IPS-NIHi7 (cell line): ENCODE measurements at regions not wholly inside any gene's neighbourhood (a gene's known extent, or its start where the extent isn't known, plus 50 kb on each side); places are given as distances from the start of the nearest gene placed in this dataset.

Experiments
- DNase-seq: peaks from one replicate; pipeline ENCODE4 v3.0.0; 2012; ENCODE audit warnings: mixed read lengths; ENCODE audit errors: extremely low spot score

DNA sequence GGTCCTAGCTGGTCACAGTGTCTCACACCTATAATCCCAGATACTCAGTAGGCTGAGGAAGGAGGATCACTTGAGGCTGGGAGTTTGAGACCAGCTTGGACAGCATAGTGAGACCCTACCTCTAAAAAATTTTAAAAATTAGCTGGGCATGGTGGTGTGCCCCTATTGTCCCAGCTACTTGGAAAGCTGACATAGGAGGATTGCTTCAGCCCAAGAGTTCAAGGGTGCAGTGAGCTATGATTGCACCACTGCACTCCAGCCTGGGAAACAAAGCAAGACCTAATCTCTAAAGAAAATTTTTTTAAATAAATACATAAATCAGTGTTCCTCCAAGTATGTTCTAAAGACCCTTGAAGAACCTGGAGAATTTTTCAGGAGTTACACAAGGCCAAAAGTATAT is 50.6 kb upstream of the GNAO1 start:
- no peak for DNase-seq

DNA sequence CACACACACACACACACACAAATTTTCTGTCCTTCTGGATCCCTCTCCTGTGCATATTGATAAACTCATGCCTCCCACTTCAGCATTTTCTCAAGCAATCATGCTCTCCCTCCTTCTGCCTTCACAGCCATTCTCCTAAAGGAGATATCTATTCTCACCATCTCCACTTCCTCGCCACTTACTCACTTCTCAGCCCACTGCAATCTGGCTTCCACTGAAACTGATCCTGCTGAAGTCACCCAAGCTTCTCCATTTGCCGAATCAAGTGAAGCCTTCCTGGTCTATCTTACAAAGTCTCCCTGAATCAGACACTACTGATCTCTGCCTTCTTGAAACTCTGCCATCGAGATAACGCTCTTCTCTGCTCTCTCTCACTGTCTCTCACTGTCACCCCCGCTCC is 54.0 kb upstream of the GNAO1 start:
- peak; percentile 15 for DNase-seq

DNA sequence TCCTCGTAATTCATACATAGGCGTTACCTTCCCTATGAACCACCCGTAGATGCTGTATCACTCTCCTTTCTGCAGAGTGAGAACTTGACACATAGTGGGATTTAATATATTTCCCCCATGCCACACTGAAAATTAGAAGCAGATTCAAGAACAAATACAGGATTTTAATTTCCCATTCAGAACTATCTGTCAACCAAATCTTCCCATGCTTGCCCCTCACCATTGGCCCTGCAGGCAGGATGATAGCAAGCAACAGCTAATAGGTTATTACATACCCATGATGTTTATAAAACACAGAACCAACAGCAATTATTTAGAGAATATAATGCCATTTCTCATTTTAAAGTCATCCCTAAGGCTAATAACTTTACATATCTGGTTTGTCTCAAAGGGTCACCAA is 55.0 kb upstream of the GNAO1 start:
- no peak for DNase-seq

DNA sequence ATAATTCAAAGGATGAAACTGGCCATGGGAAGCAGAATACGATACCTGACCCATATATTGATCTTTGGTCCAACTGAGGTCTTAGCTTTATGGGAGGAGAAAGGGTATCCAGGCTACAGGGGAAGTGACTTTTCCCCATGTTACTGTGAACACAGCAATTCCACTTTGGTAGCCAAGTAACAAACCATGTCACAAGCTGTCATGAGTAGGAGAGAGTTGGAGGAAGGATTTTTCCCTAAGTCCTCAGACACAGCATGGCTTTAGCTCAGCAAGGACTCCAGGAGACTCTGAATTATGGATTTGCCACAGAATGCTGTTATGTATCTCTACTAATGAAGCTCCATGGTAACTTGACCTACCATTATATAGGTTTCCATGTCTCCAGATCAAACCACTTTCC is 56.5 kb upstream of the GNAO1 start:
- no peak for DNase-seq

DNA sequence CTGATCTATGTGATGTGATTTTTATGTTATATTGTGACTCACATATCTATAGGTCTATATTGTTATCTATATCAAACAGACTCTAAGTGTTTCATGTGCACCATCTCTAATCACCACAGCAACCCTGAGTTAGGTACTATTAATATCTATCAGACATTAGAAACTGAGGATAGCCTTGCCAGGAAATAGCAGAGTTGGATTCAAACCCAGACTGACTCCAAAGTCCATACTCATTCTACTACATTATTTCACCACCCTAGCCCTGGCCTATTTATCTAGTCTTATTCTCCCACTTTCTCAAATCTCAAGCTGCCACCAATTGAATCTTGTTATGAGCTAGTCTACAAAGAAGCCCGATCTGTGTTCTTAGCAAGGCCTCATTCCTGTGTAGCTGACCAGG is 65.4 kb upstream of the GNAO1 start:
- no peak for DNase-seq

DNA sequence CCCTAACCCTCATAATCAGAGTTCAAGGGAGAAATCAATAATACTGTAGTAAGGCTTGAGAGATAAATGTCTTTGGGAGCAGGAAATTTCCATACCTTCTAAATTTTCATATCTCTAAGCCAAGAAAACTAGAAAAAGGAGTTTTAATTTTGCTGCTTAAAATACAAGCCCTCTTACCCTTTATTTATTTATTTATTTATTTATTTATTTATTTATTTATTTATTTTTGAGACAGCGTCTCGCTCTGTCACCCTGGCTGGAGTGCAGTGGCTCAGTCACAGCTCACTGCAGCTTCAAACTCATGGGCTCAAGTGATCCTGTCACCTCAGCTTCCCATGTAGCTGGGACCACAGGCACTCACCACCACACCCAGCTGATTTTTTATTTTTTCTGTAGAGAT is 69.0 kb upstream of the GNAO1 start:
- no peak for DNase-seq

DNA sequence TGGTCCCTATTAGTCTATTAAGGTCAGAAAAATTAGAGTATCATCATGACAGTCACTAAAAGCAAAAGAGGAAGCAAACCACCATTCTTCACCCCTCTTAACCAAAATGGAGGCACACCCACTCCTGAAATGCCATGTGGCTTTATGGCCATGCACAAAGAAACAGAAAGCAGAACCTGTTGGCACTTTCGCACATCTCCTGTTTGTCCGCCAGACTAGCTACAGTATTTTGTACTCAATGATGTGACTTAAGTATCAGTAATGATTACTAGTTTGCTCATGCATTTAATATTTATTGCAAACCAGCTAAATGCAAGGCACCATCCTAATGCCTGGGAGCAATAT is 70.2 kb upstream of the GNAO1 start:
- no peak for DNase-seq

DNA sequence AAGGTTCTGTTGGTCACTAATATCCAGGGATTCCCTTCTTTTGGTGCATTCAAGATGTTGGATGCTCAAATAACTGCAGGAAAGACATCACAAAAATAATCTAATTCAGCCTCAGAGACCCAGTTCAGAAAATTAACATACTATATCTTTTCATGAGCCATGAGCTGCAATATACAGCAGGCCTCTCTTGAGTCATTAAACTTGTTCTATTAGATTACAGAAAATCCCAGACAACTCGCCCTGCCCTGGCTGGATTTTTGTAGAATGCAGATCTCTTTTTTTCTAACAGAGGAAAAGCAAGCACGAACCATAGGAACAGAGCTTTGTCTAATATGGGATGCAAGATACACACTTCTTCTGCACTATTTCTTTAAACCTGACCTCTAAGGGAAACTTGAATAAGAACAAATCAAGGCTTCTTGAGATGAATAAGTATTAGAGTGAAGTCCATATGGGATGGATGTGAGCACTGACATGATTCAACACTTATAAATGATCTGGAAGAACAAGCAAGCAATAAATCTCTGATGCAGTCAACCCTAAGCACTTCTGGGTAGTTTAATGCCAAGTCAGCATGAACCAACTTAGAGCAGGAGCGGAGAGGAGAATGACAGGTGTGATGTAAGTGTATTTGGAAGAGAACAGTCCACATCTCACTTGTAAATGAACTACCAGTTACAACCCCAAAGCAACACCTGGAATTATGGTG is 70.7 kb upstream of the GNAO1 start:
- DNase-seq, result no peak

DNA sequence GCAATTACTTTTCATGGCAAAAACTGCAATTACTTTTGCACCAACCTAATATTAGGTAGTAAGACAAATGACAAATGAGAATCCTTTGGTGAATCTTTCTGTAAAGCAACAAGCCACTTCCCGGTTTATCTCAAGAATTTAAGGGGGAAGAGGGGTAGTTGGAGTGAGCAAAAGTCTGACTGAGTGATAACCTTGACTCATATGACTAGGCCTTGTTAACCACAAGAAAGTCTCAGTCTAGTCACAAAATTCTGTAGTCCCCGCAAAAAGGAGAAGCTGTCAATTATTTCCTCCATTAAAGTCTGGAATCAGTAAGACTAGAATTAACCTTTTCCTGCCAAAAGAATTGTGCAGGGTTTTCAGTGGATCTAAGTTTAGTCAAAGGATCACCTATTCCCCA is 72.2 kb upstream of the GNAO1 start:
- DNase-seq, result no peak

DNA sequence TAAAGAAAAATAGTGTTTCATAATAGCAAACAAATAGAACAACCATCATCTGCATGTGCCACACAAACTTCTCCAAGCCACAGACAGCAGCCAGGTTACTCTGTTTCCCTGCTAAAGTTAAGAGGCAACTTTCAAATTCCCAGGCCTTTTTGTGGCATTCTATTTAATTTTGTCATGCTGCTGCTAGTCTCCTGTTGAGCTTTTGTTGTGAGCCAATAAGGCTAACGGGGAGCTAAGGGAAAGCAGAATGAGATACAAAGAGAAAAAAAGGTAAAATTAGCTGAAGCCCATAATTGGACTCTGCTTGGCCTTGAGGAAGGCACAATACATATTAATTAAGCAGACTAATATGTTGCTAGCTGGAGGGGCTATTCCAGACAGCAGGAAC is 74.7 kb upstream of the GNAO1 start:
- no peak for DNase-seq

DNA sequence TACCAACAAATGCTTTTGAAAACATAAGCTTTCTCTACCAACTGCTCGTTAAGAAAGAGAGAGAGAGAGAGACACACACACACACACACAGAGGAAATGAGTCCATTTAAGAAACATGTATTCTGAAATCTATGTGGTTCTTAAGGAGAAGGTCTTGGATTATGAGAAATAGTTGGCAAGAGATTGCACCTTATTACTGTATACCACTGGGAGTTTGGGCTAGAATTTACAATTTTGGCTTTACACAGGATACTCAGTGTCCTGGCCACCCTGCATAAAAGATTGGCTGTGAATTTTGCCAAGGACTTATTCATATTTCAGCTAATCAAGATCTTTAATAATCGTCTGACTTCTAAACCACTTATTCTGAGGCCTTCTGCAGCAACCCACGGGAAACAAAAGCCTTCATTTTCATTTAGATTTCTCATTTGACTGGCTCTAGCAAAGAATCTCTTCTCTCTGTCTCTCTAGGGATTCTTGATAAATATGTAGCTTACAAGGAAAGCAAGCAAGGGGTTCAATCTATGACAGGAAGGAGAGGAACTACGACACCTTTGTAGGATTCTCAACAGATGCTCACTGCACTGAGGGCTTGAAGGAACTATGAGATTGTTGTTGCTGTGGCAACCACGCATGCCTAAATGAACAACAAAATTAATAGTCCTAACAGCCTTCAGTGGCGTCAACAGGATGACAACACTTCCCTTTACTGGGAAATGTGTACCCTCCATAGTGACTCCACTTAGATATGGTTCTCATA is 75.3 kb upstream of the GNAO1 start:
- DNase-seq, result no peak

DNA sequence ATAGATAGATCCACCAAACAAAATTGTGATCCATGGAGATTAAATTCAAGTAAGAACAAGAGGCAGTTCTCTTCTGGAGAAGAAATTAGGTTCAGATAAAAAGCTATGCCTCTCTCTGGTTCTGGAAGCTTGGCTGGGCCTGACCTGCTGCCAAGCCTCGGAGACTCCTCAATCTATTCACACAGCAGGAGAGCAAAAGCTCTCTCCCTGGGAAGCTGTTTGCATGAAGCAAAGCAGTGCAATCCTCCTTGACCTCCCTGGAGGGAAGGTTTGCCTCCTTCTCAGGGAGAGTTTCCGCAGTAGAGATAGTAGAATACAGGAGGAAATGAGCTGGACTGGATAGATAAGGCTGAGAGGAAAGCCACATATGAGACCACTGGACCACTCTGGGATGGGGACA is 78.1 kb upstream of the GNAO1 start:
- DNase-seq, result peak; percentile 58

DNA sequence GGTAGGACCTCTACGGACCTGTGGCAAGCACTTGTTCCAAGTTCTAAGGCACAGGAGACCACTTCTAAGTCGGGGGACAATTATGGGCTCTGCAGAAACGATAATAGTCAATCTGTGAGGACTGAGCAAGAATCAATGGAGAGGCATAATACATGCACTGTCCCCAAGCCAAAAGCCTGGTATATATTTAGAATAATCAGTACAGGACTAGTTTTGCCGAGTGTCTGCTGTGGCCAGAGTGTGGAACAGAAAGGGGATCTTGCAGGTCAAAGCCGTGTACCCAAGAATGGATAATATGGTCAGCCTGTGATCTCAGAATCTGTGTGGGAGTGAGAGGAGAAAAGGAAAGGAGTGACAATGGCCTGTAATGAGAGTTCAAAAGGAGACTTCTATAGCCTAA is 80.2 kb upstream of the GNAO1 start:
- no peak for DNase-seq

DNA sequence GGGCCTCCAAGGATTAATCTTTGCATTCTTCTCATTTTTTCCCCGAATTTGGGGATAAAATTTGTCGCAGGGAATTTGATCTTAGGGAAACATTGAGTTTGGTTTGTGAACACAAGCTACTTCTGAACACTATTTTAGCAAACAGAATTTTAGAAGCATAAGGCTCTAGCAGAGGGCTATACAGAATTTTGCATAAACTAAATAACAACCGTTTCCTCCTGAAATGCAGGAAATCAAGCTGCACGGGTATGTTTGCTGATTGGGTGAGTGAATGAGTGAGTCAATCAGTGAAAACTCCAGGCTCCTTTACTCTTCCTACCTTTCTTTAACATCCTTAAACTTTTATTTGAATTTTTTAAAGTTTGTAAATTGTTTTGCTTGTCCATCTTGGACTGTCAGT is 81.3 kb upstream of the GNAO1 start:
- no peak for DNase-seq

DNA sequence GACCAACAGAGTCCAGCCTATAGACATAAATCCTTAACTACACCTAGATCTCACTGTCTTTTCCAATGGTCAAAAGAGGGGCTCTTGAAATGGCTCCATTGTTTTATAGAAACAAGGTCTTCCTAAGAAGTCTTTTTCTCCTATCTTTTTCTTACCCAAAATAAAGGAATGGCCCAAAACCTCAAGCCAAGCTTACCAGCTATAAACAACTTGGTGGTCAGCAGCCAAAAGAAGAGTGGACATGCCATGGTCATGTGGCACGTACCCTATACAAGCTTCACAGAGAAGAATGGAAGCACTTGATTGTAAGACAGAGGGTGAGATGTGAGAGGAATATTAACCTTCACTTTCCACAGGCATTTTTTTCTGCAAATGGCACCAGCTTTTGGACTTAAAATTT is 82.1 kb upstream of the GNAO1 start:
- no peak for DNase-seq

DNA sequence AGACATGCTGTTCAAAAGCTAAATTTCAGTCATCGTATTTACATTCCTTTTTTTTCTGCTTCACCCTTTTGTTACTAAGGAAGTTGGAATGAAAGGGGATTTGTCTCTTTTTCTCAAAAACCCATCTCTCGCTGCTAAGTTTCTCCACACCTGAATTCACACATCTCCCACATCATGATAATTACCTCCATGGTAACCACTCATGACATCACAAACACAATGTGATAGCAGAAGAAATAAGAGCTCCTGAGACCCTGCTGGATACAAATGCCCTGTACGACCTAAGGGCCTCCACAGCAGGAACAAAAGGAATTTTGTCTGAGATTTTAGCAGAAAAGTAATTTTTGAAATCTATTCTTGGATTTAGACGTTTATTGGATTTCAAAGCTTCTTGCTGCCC is 82.6 kb upstream of the GNAO1 start:
- DNase-seq, result no peak

DNA sequence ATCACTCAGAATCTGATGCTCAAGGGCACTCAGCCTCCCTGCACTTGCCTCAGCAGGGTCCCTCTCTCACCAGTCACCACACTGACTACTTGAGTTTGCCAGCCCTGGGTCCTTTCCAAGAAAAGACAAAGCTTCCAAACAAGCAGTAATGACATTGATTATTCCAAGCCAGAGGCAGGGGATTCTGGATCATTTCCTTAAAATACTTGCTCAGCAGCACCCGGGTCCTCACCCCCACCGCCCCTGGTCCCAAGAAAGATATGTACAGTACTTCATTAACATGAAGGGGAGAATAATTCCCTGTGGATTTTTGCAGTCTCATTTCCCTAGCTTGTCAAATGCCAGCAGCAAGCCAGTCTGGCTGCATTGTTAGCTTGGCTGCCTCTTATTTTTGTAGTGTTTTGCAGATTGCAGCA is 83.2 kb upstream of the GNAO1 start:
- no peak for DNase-seq

DNA sequence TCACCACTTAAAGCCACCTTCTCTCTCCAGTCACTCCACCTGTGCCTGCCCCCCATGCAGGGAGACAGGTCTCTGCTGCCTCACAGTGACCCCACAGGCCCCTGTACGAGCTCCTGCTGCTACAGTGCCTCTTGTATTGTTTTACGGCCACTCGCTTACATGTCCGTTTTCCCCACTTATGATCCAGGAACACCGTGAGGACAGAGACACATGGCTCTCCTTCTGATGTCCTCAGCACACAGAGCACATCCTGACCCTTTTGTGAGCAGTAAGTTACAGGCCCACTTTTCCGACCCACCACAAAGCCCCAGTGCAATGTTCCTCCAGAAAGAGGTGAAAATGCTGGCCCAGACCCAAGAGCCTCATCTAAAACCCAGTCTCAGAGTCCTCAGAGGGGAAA is 84.8 kb upstream of the GNAO1 start:
- DNase-seq, result no peak

DNA sequence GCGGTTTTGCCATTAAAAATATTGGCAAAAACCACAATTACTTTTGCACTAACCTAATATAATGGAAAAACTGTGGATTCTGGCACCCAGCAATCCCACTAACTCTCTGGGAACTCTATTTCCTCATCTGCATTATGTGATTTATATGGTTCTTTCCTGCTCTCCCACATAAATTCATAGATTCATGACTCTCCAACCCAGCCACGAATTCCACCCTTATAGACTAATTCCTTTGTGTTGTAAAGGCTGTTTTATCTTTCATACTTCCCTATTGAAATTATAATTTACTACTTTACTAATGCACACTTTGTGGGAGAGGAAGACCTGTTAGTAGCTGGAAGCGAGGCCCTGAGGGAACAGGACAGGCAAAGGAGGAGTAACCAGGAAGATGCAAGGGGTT is 88.4 kb upstream of the GNAO1 start:
- DNase-seq, result no peak

DNA sequence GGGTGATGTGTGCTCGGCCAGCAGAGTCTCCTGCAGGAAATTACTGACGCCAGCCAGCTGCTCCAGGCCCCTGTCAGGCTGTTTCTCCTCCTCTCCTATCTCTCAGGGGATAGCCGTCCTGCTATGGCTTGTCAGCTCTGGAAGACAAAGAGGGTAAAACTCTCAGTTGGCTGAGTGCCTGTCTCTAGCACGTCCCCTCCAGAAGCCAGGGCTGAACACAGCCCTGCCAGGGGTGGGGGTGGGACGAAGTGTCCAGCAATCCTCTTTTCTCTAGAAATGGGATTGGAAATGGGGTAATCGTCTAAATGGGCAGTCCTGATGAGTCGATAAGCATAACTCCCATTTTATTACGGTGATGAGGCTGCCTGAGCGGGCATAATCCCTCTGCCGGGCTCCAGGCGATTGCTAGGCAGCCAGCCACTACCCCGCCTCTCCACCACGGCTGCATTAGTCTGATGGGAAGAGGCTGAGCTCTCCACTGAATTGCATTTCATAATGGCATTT is 89.1 kb upstream of the GNAO1 start:
- peak; percentile 37 for DNase-seq

DNA sequence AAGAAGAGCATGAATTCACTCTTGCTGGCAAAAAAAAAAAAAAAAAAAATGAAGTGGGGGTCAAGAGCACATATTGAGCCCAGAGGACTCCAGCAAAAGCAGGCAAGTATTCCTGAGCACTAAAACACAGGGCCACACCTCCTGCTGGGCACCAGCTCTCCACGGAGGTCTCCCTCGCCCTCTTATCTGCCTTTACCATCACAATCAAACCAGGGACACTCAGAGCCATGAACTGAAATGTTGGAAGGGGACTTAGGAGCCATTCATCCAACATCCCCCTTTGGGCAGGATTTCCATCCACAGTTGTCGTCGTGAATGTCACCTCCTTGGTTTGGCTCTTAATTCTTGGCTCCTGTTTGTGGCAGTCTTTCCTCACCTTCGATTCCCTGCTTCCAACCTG is 89.8 kb upstream of the GNAO1 start:
- DNase-seq, result no peak

DNA sequence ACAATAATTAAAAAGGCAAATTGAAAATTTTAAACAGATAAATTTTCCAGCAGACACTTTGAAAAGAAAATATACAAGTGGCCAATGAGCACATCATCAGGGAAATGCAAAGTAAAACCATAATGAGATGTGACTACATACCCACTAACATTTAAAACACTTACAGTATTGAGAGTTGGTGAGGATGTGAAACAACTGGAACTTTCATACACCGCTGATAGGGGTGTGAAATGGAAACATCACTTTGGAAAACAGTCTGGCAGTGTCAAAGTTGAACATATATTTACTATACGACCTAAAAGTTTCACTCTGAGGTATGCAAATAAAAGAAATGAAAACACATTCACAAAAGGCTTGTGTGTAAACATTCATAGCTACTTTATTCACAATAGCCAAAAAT is 94.0 kb upstream of the GNAO1 start:
- no peak for DNase-seq

DNA sequence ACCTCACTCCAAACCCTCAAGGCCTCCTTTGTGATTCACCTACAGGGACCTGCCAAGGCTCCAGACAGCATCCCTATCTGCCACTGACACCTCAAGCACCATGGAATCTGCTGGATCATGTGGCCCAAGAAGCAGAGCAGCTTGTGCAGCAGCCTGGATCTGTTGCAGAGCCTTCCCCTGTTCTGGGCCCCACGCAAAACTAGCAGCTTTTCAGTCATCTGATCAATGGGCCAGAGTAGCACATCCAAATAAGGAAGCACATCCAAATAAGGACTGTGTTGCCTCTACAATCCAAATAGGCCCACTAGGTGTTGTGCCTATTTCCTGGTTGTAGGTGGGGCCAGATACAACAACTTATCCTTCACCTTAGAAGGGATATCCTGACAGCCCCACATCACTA is 97.1 kb upstream of the GNAO1 start:
- DNase-seq, result no peak

DNA sequence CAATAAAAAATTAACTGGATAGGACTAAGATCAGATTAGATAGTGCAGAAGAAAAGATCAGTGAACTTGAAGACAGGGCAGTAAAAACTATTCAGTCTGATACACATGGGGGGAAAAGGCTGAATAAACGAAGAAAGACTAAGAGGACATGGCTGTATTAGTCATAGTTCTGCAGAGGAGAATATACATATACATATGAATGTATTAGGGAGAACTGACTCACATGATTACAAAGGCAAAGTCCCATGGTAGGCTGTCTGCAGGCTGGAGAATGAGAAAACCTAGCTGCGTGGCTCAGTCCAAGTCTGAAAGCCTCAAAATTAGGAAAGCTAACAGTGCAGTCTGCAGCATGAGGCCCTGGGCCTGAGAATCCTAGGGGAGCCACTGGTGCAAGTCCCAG is 98.2 kb upstream of the GNAO1 start:
- DNase-seq, result no peak
